ENCODE measurements at regions not wholly inside any gene's neighbourhood (a gene's known extent, or its start where the extent isn't known, plus 50 kb on each side); places are given as distances from the start of the nearest gene placed in this dataset.

- no peak for TF ChIP-seq CTCF (IDR thresholded peaks at IDR 0.05; ENCODE audit: low read depth, low read length, missing control alignments)
- H3K36me3 ChIP-seq (replicated peaks): no peaks in the 10 kb centered on the region
- DNase-seq: peak; percentile 37
- no peak overlapping the region for H3K4me3 ChIP-seq (ENCODE audit: low read depth, low read length)
- no peak overlapping the region for H3K27ac ChIP-seq
- no peaks in the 10 kb centered on the region for H3K27me3 ChIP-seq (replicated peaks)
- in situ Hi-C loops (cut with HindIII; ENCODE audit: low pct_ligation_motif_present, low sequenced_read_pairs): no loop called here
Observed at GRCh38 chr9:79012561-79012960, 559.2 kb upstream of the TLE4 start.

- no peak overlapping the region for H3K27ac ChIP-seq
- in situ Hi-C loops (cut with HindIII; ENCODE audit: low pct_ligation_motif_present, low sequenced_read_pairs): no loop called here
- H3K4me3 ChIP-seq (ENCODE audit: low read depth, low read length): no peak overlapping the region
- no peaks in the 10 kb centered on the region for H3K27me3 ChIP-seq (replicated peaks)
- no peak for TF ChIP-seq CTCF (IDR thresholded peaks at IDR 0.05; ENCODE audit: low read depth, low read length, missing control alignments)
- DNase-seq: peak; percentile 15
- H3K36me3 ChIP-seq (replicated peaks): no peaks in the 10 kb centered on the region
Observed at GRCh38 chr9:79013715-79014610, 557.8 kb upstream of the TLE4 start.

- TF ChIP-seq CTCF (IDR thresholded peaks at IDR 0.05; ENCODE audit: low read depth, low read length, missing control alignments): no peak
- H3K36me3 ChIP-seq (replicated peaks): no peaks in the 10 kb centered on the region
- DNase-seq: no peak
- H3K4me3 ChIP-seq (ENCODE audit: low read depth, low read length): no peak overlapping the region
- H3K27me3 ChIP-seq (replicated peaks): no peaks in the 10 kb centered on the region
- in situ Hi-C loops (cut with HindIII; ENCODE audit: low pct_ligation_motif_present, low sequenced_read_pairs): no loop called here
- H3K27ac ChIP-seq: no peak overlapping the region
Observed at GRCh38 chr9:79014929-79015699, 556.7 kb upstream of the TLE4 start.

GRCh38 chr9:79015951-79016350 lies 555.8 kb upstream of the TLE4 start:
- TF ChIP-seq CTCF (IDR thresholded peaks at IDR 0.05; ENCODE audit: low read depth, low read length, missing control alignments): no peak
- H3K36me3 ChIP-seq (replicated peaks): no peaks in the 10 kb centered on the region
- H3K27ac ChIP-seq: no peak overlapping the region
- H3K4me3 ChIP-seq (ENCODE audit: low read depth, low read length): no peak overlapping the region
- no peaks in the 10 kb centered on the region for H3K27me3 ChIP-seq (replicated peaks)
- no peak for DNase-seq
- in situ Hi-C loops (cut with HindIII; ENCODE audit: low pct_ligation_motif_present, low sequenced_read_pairs): no loop called here

GRCh38 chr9:79020276-79020675 lies 551.5 kb upstream of the TLE4 start:
- DNase-seq: no peak
- Histone ChIP-seq H3K27ac (no peak overlapping the region), H3K36me3 (replicated peaks) (no peaks in the 10 kb centered on the region), H3K27me3 (replicated peaks) (no peaks in the 10 kb centered on the region), H3K4me3 (ENCODE audit: low read depth, low read length) (no peak overlapping the region)
- in situ Hi-C loops (cut with HindIII; ENCODE audit: low pct_ligation_motif_present, low sequenced_read_pairs): no loop called here
- no peak for TF ChIP-seq CTCF (IDR thresholded peaks at IDR 0.05; ENCODE audit: low read depth, low read length, missing control alignments)
